A673 (cell line): ENCODE measurements at regions not wholly inside any gene's neighbourhood (a gene's known extent, or its start where the extent isn't known, plus 50 kb on each side); places are given as distances from the start of the nearest gene placed in this dataset.

Experiments used
- BruUV-seq: library from RNA; stranded (reverse); fragments of 400-500 nt; replicated peaks from 2 replicates; lab custom pipeline; 2021; lab: Mats Ljungman, UMichigan
- CTCF ChIA-PET: fragments of 300-600 bp; sonication (Branson Sonifier 250); formaldehyde crosslinking; loops from one replicate; lab custom pipeline; 2022; ENCODE audit warnings: antibody characterized with exemption; lab: Charles Lee
- POLR2A ChIA-PET: fragments of 300-600 bp; sonication (Branson Sonifier 250); formaldehyde crosslinking; loops from one replicate; lab custom pipeline; 2022; ENCODE audit warnings: antibody characterized with exemption; ENCODE audit not compliant: low non-redundant PET; lab: Charles Lee
- DNase-seq: peaks from one replicate; pipeline ENCODE4 v3.0.0-alpha.2; 2015; ENCODE audit warnings: low spot score
- H3K27ac ChIP-seq: fragments of 200-600 bp; sonication (generic); 2 replicates; pipeline ENCODE4 v1.5.1; 2016; ENCODE audit warnings: mixed run types, low read depth, mild to moderate bottlenecking, mixed read lengths, antibody characterized with exemption, low read length; ENCODE audit not compliant: poor library complexity, severe bottlenecking
- H3K27me3 ChIP-seq: fragments of 200-600 bp; sonication (generic); replicated peaks from 2 replicates; pipeline ENCODE4 v1.6.1; 2017; ENCODE audit warnings: mixed run types, low read depth, mild to moderate bottlenecking, mixed read lengths, antibody characterized with exemption, low read length; ENCODE audit not compliant: insufficient read depth, poor library complexity
- H3K36me3 ChIP-seq: fragments of 200-600 bp; sonication (generic); 2 replicates; pipeline ENCODE4 v1.6.1; 2016; ENCODE audit warnings: mixed run types, mild to moderate bottlenecking, mixed read lengths, antibody characterized with exemption, low read length; ENCODE audit not compliant: insufficient read depth, poor library complexity, severe bottlenecking
- H3K4me1 ChIP-seq: fragments of 200-600 bp; sonication (generic); 2 replicates; pipeline ENCODE4 v1.6.1; 2017; ENCODE audit warnings: mixed run types, mild to moderate bottlenecking, mixed read lengths, antibody characterized with exemption, low read length; ENCODE audit not compliant: insufficient read depth, poor library complexity, severe bottlenecking
- H3K4me3 ChIP-seq: fragments of 200-600 bp; sonication (generic); 2 replicates; pipeline ENCODE4 v1.5.1; 2016; ENCODE audit warnings: low read depth, mixed run types, mild to moderate bottlenecking, mixed read lengths, low read length; ENCODE audit not compliant: poor library complexity, severe bottlenecking
- H3K9me3 ChIP-seq: fragments of 200-600 bp; sonication (generic); 2 replicates; pipeline ENCODE4 v1.6.1; 2016; ENCODE audit warnings: mixed run types, low read depth, mild to moderate bottlenecking, mixed read lengths, antibody characterized with exemption, low read length; ENCODE audit not compliant: poor library complexity, severe bottlenecking
- EZH2 ChIP-seq: fragments of 200-600 bp; sonication (generic); IDR thresholded peaks from 2 replicates; pipeline ENCODE4 v1.6.1; 2017; ENCODE audit warnings: borderline replicate concordance, low read depth, mild to moderate bottlenecking, mixed read lengths, antibody characterized with exemption, low read length; ENCODE audit not compliant: poor library complexity, severe bottlenecking
- intact Hi-C: fragments of 100-400 bp; cut with micrococcal nuclease; formaldehyde crosslinking; loops from one replicate; pipeline ENCODE4 v1.10.0; 2022; ENCODE audit not compliant: unreplicated experiment
- TF ChIP-seq, protein P1 (sequence below): fragments of 300-800, 200-600 bp; sonication (generic); conservative IDR thresholded peaks from 2 replicates; pipeline ENCODE4 v1.5.1; 2017; ENCODE audit warnings: low read depth, mild to moderate bottlenecking, antibody characterized with exemption, low read length, moderate library complexity, mixed read lengths

GRCh38 chr2:224242561-224242960, 159.3 kb downstream of the FAM124B start:
- ChIA-PET POLR2A (no interaction called here), CTCF (no interaction called here)
- no TSS peak for BruUV-seq
- H3K9me3 ChIP-seq, result no peaks in the 10 kb centered on the region
- DNase-seq, result no peak
- H3K4me3 ChIP-seq, result no peak overlapping the region
- TF ChIP-seq EZH2, result no peak
- TF ChIP-seq, protein P1, sequence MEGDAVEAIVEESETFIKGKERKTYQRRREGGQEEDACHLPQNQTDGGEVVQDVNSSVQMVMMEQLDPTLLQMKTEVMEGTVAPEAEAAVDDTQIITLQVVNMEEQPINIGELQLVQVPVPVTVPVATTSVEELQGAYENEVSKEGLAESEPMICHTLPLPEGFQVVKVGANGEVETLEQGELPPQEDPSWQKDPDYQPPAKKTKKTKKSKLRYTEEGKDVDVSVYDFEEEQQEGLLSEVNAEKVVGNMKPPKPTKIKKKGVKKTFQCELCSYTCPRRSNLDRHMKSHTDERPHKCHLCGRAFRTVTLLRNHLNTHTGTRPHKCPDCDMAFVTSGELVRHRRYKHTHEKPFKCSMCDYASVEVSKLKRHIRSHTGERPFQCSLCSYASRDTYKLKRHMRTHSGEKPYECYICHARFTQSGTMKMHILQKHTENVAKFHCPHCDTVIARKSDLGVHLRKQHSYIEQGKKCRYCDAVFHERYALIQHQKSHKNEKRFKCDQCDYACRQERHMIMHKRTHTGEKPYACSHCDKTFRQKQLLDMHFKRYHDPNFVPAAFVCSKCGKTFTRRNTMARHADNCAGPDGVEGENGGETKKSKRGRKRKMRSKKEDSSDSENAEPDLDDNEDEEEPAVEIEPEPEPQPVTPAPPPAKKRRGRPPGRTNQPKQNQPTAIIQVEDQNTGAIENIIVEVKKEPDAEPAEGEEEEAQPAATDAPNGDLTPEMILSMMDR, result no peak
- no peaks in the 10 kb centered on the region for H3K4me1 ChIP-seq
- no peak overlapping the region for H3K27ac ChIP-seq
- intact Hi-C loops, result no loop called here
- H3K27me3 ChIP-seq, result no peaks in the 10 kb centered on the region
- no peaks in the 10 kb centered on the region for H3K36me3 ChIP-seq

DNA sequence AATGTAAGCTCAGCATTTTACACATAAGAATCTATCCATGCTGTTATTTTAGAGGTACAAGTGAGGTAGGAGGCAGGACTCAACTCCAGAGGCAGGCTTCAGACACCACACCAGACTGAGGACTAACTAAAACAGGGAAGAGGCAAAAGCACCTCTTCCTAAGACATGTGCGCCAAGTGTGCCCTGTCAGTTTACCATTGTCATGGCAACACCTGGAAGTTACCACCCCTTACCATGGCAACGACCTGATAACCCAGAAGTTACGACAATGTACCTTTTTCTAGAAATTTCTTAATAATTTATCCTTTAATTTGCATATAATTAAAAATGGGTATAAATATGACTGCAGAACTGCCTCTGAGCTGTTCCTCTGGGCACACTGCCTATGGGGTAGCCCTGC, 160.1 kb downstream of the FAM124B start:
- no peak overlapping the region for H3K4me3 ChIP-seq
- no peaks in the 10 kb centered on the region for H3K36me3 ChIP-seq
- TF ChIP-seq, protein P1, result no peak
- TF ChIP-seq EZH2, result no peak
- H3K4me1 ChIP-seq, result no peaks in the 10 kb centered on the region
- BruUV-seq, result no TSS peak
- intact Hi-C loops, result no loop called here
- no peak for DNase-seq
- no peak overlapping the region for H3K27ac ChIP-seq
- ChIA-PET CTCF (no interaction called here), POLR2A (no interaction called here)
- H3K9me3 ChIP-seq, result no peaks in the 10 kb centered on the region
- H3K27me3 ChIP-seq, result no peaks in the 10 kb centered on the region

GRCh38 chr2:224241001-224241400, 160.9 kb downstream of the FAM124B start:
- H3K27ac ChIP-seq, result no peak overlapping the region
- no peak for TF ChIP-seq EZH2
- TF ChIP-seq, protein P1, result no peak
- no TSS peak for BruUV-seq
- POLR2A ChIA-PET, result no interaction called here
- H3K27me3 ChIP-seq, result no peaks in the 10 kb centered on the region
- peaks cover 2% of the 10 kb centered on the region for H3K9me3 ChIP-seq
- H3K4me3 ChIP-seq, result no peak overlapping the region
- no peaks in the 10 kb centered on the region for H3K4me1 ChIP-seq
- intact Hi-C loops, result no loop called here
- CTCF ChIA-PET, result no interaction called here
- H3K36me3 ChIP-seq, result no peaks in the 10 kb centered on the region
- DNase-seq, result no peak
